ENCODE measurements at regions not wholly inside any gene's neighbourhood (a gene's known extent, or its start where the extent isn't known, plus 50 kb on each side); places are given as distances from the start of the nearest gene placed in this dataset.

DNA sequence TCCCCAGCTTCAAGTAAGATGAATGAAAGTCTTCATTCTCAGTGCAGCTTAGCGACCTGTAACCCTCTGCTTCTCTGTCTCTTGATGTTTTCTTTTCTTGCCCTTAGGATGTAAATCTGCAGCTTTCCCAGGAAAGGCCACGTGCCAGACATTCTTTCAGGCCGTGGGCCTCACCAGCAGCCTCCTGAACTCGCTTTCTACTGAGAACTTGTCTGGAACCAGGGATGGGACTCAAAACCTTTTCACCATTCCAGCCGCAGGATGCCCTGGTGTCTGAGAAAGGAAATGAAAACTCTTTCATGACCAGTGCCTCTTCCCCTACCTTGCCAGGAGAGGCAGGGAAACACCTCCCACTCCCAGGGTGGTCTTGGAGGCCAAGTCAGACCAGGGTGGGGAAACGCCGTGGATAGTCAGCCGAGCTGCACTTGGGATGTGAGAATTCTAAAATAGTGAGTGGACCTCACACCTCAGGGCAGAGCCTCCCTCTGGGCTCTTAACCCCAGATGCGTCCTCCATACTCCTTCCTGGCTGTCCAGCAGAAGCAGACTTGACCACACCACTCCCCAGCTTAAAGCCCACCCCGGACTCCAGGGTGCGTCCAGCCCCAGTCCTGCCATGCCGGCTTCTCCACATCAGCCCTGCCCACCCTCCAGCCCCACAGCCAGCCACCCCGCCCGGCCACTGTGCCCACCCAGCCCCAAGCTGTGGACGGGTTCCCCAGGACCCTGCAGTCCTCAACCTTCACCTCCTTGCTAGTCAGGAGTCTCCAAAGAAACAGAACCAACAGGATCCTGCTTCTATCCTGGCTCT, 115.5 kb downstream of the TWIST2 start:
- Histone ChIP-seq H3K27ac (no peak overlapping the region), H3K36me3 (no peaks in the 10 kb centered on the region), H3K4me3 (no peak overlapping the region), H3K4me1 (no peaks in the 10 kb centered on the region), H3K27me3 (peaks cover 0 to 3% (median 0%) of the 10 kb centered on the region in 3 donors), H3K9me3 (no peaks in the 10 kb centered on the region)
- intact Hi-C loops (cut with DNase I; ENCODE audit: low total_unique reads), result no loop called here
- peak in 1 of 2 donors; percentile 6 for DNase-seq
- WGBS, 5 donors, result 64 to 74% (median 68%) methylated on average over 12 to 15 of the region's 15 CpGs
- TF ChIP-seq EP300 (IDR thresholded peaks at IDR 0.05) (no peak), POLR2A (IDR thresholded peaks at IDR 0.05) (no peak), POLR2AphosphoS5 (IDR thresholded peaks at IDR 0.05) (no peak)
- TF ChIP-seq, protein P1, sequence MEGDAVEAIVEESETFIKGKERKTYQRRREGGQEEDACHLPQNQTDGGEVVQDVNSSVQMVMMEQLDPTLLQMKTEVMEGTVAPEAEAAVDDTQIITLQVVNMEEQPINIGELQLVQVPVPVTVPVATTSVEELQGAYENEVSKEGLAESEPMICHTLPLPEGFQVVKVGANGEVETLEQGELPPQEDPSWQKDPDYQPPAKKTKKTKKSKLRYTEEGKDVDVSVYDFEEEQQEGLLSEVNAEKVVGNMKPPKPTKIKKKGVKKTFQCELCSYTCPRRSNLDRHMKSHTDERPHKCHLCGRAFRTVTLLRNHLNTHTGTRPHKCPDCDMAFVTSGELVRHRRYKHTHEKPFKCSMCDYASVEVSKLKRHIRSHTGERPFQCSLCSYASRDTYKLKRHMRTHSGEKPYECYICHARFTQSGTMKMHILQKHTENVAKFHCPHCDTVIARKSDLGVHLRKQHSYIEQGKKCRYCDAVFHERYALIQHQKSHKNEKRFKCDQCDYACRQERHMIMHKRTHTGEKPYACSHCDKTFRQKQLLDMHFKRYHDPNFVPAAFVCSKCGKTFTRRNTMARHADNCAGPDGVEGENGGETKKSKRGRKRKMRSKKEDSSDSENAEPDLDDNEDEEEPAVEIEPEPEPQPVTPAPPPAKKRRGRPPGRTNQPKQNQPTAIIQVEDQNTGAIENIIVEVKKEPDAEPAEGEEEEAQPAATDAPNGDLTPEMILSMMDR (IDR thresholded peaks at IDR 0.05), result no peak

DNA sequence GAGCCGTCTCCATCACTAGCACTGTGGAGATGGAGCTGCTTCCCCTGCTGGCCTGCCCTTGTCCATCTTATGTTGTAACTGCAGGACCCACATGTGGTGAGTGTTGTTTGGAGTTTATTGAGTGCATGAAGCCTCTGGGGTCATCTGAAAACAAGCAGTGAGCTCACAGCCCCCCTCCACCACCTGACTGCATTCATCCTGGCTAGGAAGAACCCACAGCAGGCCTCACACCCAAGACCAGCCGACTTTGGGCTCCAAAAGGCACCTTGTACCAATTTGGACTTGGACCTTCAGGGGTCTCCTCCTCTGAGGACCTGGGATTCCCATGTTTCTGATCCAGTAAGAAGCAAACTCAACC, 116.1 kb downstream of the TWIST2 start:
- intact Hi-C loops (cut with DNase I; ENCODE audit: low total_unique reads), result no loop called here
- WGBS, 5 donors, result 62 to 75% (median 71%) methylated on average over 2 of the region's 2 CpGs

DNA sequence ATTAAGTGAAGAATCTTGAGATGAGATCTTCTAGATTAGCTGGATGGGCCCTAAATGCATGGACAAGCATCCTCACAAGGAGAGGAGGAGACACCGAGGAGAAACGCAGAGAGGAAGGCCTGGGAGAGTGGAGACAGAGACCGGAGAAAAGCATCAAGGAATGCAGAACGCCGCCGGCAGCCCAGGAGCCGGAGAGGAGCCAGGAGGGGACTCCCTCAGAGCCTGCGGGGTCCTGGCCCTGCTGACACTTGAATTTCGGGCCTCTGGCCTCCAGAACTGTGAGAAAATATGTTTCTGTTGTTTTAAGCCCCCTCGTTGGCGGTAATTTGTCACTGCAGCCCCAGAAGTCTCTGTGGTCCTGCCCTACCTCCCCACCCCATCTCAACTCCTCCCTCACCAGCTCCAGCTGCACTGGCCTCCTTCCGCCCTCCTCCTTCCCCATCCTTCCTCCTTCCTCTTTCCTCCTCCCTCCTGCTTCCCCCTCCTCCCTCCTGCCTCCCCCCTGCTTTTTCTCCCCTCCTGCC, 116.7 kb downstream of the TWIST2 start:
- peaks cover 0 to 3% (median 0%) of the 10 kb centered on the region in 3 donors for H3K27me3 ChIP-seq
- no peaks in the 10 kb centered on the region for H3K9me3 ChIP-seq
- TF ChIP-seq POLR2A (IDR thresholded peaks at IDR 0.05) (no peak), POLR2AphosphoS5 (IDR thresholded peaks at IDR 0.05) (no peak), EP300 (IDR thresholded peaks at IDR 0.05) (no peak)
- TF ChIP-seq, protein P1 (IDR thresholded peaks at IDR 0.05), result no peak
- no peak overlapping the region for H3K4me3 ChIP-seq
- peak in 1 of 2 donors; percentile 15 for DNase-seq
- H3K4me1 ChIP-seq, result no peaks in the 10 kb centered on the region
- no peaks in the 10 kb centered on the region for H3K36me3 ChIP-seq
- intact Hi-C loops (cut with DNase I; ENCODE audit: low total_unique reads), result no loop called here
- 70 to 82% (median 73%) methylated on average over 12 of the region's 12 CpGs for WGBS, 5 donors
- no peak overlapping the region for H3K27ac ChIP-seq

More for the DNA sequence above, 116.1 kb downstream of the TWIST2 start:
- no peaks in the 10 kb centered on the region for H3K4me1 ChIP-seq
- DNase-seq, result no peak
- H3K4me3 ChIP-seq, result no peak overlapping the region
- TF ChIP-seq POLR2AphosphoS5 (IDR thresholded peaks at IDR 0.05) (no peak), EP300 (IDR thresholded peaks at IDR 0.05) (no peak), POLR2A (IDR thresholded peaks at IDR 0.05) (no peak)
- TF ChIP-seq, protein P1 (IDR thresholded peaks at IDR 0.05), result no peak
- H3K9me3 ChIP-seq, result no peaks in the 10 kb centered on the region
- H3K27me3 ChIP-seq, result peaks cover 0 to 3% (median 0%) of the 10 kb centered on the region in 3 donors
- no peak overlapping the region for H3K27ac ChIP-seq
- no peaks in the 10 kb centered on the region for H3K36me3 ChIP-seq

DNA sequence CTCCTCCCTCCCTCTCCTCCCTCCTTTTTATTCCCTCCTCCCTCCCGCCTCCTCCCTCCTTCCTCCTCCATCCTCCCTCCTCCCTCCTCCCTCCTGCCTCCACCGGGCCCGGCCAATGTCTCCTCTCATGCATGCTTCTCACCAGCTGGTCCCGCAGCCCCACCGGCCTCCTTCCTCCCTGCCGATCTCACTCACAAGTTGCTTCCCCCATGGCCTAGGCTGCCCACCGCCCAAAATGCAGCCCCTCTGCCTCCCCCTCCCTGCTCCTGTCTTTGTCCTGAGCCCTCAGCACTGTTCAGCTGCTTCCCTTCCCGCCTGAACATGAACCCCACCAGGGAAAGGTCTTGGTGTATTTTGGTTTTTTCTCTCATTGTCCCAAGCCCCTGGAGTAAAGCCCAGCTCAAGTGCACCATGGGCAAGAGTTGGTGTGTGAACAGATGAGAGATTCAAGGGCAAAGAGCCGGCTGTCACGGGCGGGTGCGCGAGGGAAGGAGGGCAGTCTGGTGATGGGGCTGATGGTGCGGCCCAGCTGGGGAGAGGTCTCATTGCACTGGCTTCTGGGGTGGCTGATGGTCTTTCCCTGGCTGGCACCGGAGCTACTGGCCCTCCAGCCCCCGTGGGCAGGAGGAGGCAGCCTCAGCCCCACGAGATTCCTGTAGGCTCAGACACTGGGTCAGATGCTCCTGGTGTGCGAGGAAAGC, 117.6 kb downstream of the TWIST2 start:
- H3K27ac ChIP-seq, result no peak overlapping the region
- H3K4me3 ChIP-seq, result no peak overlapping the region
- peak in 1 of 2 donors; percentile 1 for DNase-seq
- TF ChIP-seq, protein P1 (IDR thresholded peaks at IDR 0.05), result no peak
- no peak for TF ChIP-seq POLR2AphosphoS5 (IDR thresholded peaks at IDR 0.05)
- no peak for TF ChIP-seq EP300 (IDR thresholded peaks at IDR 0.05)
- no peak for TF ChIP-seq POLR2A (IDR thresholded peaks at IDR 0.05)
- H3K36me3 ChIP-seq, result no peaks in the 10 kb centered on the region
- intact Hi-C loops (cut with DNase I; ENCODE audit: low total_unique reads), result no loop called here
- peaks cover 0 to 3% (median 0%) of the 10 kb centered on the region in 3 donors for H3K27me3 ChIP-seq
- no peaks in the 10 kb centered on the region for H3K9me3 ChIP-seq
- peaks cover 0 to 3% (median 0%) of the 10 kb centered on the region in 4 donors for H3K4me1 ChIP-seq
- WGBS, 5 donors, result 79 to 87% (median 81%) methylated on average over 16 to 18 of the region's 18 CpGs
